Activated naive CD8-positive, alpha-beta T cell (primary cell): ENCODE measurements at regions not wholly inside any gene's neighbourhood (a gene's known extent, or its start where the extent isn't known, plus 50 kb on each side); places are given as distances from the start of the nearest gene placed in this dataset.

Experiments used
- H3K27ac Mint-ChIP-seq: one replicate; pipeline ENCODE4 v1.8.0; 2021; ENCODE audit warnings: mixed read lengths
- H3K27me3 Mint-ChIP-seq: one replicate; pipeline ENCODE4 v1.8.0; 2021; ENCODE audit warnings: mixed read lengths
- H3K36me3 Mint-ChIP-seq: one replicate; pipeline ENCODE4 v1.8.0; 2021; ENCODE audit warnings: mixed read lengths
- H3K4me1 Mint-ChIP-seq: one replicate; pipeline ENCODE4 v1.8.0; 2021; ENCODE audit warnings: low read depth, mixed read lengths
- H3K4me3 Mint-ChIP-seq: one replicate; pipeline ENCODE4 v1.8.0; 2021; ENCODE audit warnings: mild to moderate bottlenecking, mixed read lengths
- H3K9me3 Mint-ChIP-seq: one replicate; pipeline ENCODE4 v1.8.0; 2021; ENCODE audit warnings: low read depth, mixed read lengths

GRCh38 chr2:2719015-2719414 is 387.9 kb upstream of the MYT1L start:
- no peak overlapping the region for H3K27ac Mint-ChIP-seq
- H3K27me3 Mint-ChIP-seq = peaks cover 4% of the 10 kb centered on the region
- no peaks in the 10 kb centered on the region for H3K9me3 Mint-ChIP-seq
- H3K4me1 Mint-ChIP-seq = no peaks in the 10 kb centered on the region
- H3K36me3 Mint-ChIP-seq = no peaks in the 10 kb centered on the region
- no peak overlapping the region for H3K4me3 Mint-ChIP-seq

DNA sequence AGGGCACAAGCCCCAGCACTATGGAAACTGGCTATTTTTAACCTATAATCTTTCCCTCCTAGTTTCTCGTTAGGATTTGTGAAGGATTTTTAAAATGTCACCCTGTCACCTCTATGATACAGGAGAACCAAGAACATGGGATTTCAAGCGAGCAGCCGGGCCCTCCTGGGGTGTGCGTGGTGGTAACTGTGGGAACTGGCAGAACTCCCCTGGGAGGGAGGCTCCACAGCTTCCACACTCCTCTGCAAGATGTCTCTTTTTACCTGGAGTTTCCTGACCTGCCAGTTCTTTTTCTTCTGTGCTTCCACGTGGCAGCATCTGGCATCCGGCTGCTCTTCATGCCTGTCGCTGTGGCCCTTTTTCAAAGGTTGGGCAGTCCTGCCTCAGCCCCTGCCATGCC is 386.3 kb upstream of the MYT1L start:
- H3K27ac Mint-ChIP-seq = no peak overlapping the region
- no peaks in the 10 kb centered on the region for H3K36me3 Mint-ChIP-seq
- H3K27me3 Mint-ChIP-seq = peaks cover 4% of the 10 kb centered on the region
- no peaks in the 10 kb centered on the region for H3K9me3 Mint-ChIP-seq
- no peak overlapping the region for H3K4me3 Mint-ChIP-seq
- no peaks in the 10 kb centered on the region for H3K4me1 Mint-ChIP-seq

GRCh38 chr2:2716771-2717170 is 385.7 kb upstream of the MYT1L start:
- H3K4me1 Mint-ChIP-seq = no peaks in the 10 kb centered on the region
- no peaks in the 10 kb centered on the region for H3K9me3 Mint-ChIP-seq
- no peaks in the 10 kb centered on the region for H3K36me3 Mint-ChIP-seq
- H3K27ac Mint-ChIP-seq = no peak overlapping the region
- H3K4me3 Mint-ChIP-seq = no peak overlapping the region
- peaks cover 4% of the 10 kb centered on the region for H3K27me3 Mint-ChIP-seq

DNA sequence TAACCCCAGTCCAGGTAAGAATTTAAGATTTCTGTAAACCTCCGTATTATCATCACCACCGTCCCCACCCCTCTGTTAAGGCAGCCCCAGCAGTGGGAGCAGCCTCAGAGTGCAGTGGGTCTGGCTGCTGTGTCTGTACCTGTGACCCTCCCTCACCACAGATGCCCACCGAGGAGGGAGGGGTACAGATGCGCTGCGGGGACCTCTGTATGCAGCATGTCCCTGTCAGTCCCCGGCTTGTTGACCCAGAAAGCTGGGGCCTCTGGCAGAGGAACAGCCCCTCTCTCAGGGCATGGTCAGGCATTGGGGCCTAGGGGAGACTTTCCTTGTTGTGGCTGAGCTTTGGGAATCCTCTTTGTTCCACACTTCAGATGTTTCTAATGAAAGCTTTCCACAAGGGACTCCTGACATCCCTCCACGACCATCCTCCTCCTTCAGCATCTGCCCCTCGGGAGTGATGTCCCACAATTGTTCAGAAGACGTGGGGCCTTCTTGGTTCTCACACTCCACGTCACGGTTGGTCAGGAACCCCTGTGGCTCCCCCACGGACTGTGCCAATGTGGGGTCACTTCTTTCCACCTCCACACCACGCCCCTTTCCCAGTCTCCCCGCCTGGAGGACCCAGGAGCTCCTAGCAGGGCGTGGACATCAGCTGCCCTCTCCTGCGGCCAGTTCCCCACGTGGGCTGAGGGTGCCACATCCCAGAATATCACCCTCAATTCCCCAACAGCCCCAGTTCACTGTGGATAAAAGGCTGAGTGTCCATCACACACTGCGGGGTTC is 384.2 kb upstream of the MYT1L start:
- H3K4me3 Mint-ChIP-seq = no peak overlapping the region
- H3K27ac Mint-ChIP-seq = no peak overlapping the region
- no peaks in the 10 kb centered on the region for H3K4me1 Mint-ChIP-seq
- no peaks in the 10 kb centered on the region for H3K9me3 Mint-ChIP-seq
- no peaks in the 10 kb centered on the region for H3K36me3 Mint-ChIP-seq
- H3K27me3 Mint-ChIP-seq = peaks cover 4% of the 10 kb centered on the region

DNA sequence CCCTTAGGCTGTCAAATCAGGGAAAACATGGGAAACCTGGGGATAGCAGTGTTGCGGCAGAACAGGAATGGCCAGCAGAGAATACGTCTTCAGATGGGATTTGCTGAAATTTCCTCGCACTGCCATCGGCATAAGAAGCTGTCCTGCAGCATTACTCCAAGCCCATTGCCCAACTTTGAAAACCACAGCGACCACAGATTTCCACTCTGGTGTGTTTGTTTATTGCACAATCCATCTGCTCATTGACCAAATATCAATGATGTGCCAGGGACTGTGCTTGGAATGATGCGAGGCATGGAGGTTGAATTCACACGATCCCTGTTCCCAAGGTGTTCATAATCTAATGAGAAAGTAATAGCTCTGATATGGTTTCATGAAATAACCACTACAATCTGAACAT is 383.3 kb upstream of the MYT1L start:
- Mint-ChIP-seq H3K27me3 (peaks cover 4% of the 10 kb centered on the region), H3K9me3 (no peaks in the 10 kb centered on the region), H3K36me3 (no peaks in the 10 kb centered on the region), H3K4me1 (no peaks in the 10 kb centered on the region), H3K27ac (no peak overlapping the region), H3K4me3 (no peak overlapping the region)

- no peaks in the 10 kb centered on the region for H3K9me3 Mint-ChIP-seq
- no peaks in the 10 kb centered on the region for H3K27me3 Mint-ChIP-seq
- H3K36me3 Mint-ChIP-seq = no peaks in the 10 kb centered on the region
- no peak overlapping the region for H3K4me3 Mint-ChIP-seq
- H3K4me1 Mint-ChIP-seq = peaks cover 8% of the 10 kb centered on the region
- no peak overlapping the region for H3K27ac Mint-ChIP-seq
Observed at GRCh38 chr2:2709431-2709770, 378.3 kb upstream of the MYT1L start.

- H3K27me3 Mint-ChIP-seq = no peaks in the 10 kb centered on the region
- no peak overlapping the region for H3K4me3 Mint-ChIP-seq
- H3K4me1 Mint-ChIP-seq = peaks cover 13% of the 10 kb centered on the region
- H3K36me3 Mint-ChIP-seq = no peaks in the 10 kb centered on the region
- H3K27ac Mint-ChIP-seq = no peak overlapping the region
- no peaks in the 10 kb centered on the region for H3K9me3 Mint-ChIP-seq
Observed at GRCh38 chr2:2708575-2709430, 377.7 kb upstream of the MYT1L start.

- Mint-ChIP-seq H3K27ac (no peak overlapping the region), H3K27me3 (no peaks in the 10 kb centered on the region), H3K9me3 (no peaks in the 10 kb centered on the region), H3K4me1 (peaks cover 14% of the 10 kb centered on the region), H3K36me3 (no peaks in the 10 kb centered on the region), H3K4me3 (no peak overlapping the region)
Observed at GRCh38 chr2:2707206-2707991, 376.3 kb upstream of the MYT1L start.

DNA sequence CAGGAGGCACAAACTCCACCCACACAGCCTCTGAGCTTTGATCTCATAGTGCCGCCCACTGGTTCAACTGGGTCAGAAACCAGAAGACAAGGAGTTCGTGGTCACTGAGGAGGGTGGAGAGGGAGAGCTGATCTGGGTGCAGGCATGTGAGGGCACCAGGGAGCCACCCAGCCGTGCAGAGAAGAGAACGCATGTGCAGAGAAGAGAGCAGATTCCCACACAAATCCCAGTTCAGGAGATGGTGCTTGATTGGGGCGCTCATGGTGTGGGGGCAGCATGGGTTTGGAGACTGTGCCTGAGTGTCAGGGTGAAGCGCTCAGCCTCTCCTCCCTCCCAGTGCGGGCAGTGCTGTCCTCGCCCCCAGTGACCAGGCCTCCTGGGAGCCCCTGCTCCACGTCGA is 375.2 kb upstream of the MYT1L start:
- H3K9me3 Mint-ChIP-seq = no peaks in the 10 kb centered on the region
- H3K4me3 Mint-ChIP-seq = no peak overlapping the region
- H3K27me3 Mint-ChIP-seq = no peaks in the 10 kb centered on the region

GRCh38 chr2:2705871-2706270 is 374.8 kb upstream of the MYT1L start:
- H3K4me1 Mint-ChIP-seq = peaks cover 14% of the 10 kb centered on the region
- H3K27me3 Mint-ChIP-seq = no peaks in the 10 kb centered on the region
- H3K27ac Mint-ChIP-seq = no peak overlapping the region
- no peaks in the 10 kb centered on the region for H3K9me3 Mint-ChIP-seq
- no peaks in the 10 kb centered on the region for H3K36me3 Mint-ChIP-seq
- no peak overlapping the region for H3K4me3 Mint-ChIP-seq

More for the DNA sequence above, 375.2 kb upstream of the MYT1L start:
- no peak overlapping the region for H3K27ac Mint-ChIP-seq
- H3K36me3 Mint-ChIP-seq = no peaks in the 10 kb centered on the region
- peaks cover 14% of the 10 kb centered on the region for H3K4me1 Mint-ChIP-seq

DNA sequence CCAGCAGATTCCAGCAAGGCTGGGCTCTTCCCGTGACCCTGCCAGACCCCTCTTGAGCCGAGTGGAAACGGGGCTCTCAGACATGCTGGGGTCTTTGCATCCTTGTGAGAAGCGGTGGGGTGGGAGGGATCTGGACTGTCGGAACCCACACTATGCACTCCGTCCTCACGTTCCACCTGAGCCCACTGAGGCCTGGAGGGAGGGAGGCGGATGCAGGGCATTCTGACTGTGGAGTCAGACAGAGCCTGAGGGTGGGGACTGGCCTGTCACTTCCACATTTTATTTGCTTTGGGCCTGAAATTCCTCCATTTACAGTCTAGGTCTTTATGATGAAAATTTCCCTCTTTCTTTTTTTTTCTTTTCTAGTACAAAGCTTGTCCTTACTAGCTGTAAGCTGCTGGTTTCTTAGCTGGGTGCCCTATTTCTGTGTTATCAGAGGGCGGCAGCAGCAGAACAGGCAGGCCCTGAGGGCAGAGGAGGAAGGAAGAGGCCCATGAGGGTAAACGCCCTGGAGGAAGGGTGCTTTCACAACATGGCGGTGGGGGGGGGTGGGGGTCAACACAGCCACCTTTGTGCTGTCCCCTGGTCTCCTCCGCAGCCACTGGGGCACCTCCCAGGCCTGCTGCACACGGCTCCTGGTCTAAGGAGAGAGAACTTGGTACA is 373.5 kb upstream of the MYT1L start:
- H3K9me3 Mint-ChIP-seq = no peaks in the 10 kb centered on the region
- H3K27ac Mint-ChIP-seq = no peak overlapping the region
- no peaks in the 10 kb centered on the region for H3K36me3 Mint-ChIP-seq
- no peaks in the 10 kb centered on the region for H3K27me3 Mint-ChIP-seq
- H3K4me3 Mint-ChIP-seq = no peak overlapping the region
- peaks cover 14% of the 10 kb centered on the region for H3K4me1 Mint-ChIP-seq

DNA sequence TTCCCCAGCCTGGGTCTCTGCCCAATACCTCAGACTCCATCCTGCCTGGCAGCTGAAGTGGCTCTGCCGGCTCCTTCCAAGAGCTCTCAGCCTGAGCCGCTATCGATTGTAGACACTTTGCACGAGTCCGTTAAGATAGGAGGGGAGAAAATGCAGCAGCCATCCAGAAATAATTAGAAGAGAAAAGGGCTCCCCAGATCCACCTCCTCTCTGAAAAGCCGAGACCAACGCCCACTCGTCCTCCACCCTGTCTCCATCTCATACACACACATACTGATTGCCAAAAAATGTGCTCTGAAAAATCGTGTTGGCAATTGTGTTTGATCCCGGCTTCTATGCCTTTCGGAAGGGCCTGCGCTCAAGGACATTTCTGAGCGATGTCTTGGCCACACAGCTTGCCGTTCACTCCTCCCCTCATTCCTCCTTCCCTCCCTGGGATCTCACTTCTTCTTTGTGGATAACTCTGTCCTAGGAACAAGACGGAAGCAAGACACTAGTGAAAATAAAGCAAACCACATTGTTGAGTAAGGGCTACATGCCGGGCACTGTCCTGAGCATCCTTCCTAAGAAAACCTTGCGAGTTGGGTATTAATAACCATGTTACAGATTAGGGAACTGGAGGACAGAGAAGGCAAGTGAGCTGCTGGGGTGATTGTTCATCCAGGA is 372.8 kb upstream of the MYT1L start:
- Mint-ChIP-seq H3K27me3 (no peaks in the 10 kb centered on the region), H3K4me1 (peaks cover 14% of the 10 kb centered on the region), H3K9me3 (no peaks in the 10 kb centered on the region), H3K27ac (no peak overlapping the region), H3K36me3 (no peaks in the 10 kb centered on the region), H3K4me3 (no peak overlapping the region)

DNA sequence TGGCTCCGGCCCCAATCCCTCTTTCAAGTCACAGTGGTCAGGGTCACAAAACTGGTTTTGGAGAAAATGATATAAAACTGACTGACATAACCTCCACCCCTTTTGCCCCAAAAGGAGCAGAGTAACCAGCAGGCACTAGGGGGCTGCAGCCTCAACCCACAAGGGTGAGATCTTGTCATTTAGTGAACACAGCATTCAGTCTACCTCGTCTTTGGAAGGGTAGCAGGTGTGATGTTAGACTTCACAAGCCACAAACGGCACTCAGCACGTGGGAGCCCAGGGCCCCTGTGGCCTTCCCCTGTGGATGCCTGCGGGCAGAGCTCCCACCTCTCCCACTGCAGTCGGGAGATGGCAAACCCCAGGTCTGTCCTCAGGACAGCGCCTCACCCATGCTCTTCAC is 372.1 kb upstream of the MYT1L start:
- Mint-ChIP-seq H3K27ac (no peak overlapping the region), H3K4me1 (peaks cover 14% of the 10 kb centered on the region), H3K9me3 (no peaks in the 10 kb centered on the region), H3K36me3 (no peaks in the 10 kb centered on the region), H3K4me3 (no peak overlapping the region), H3K27me3 (no peaks in the 10 kb centered on the region)

DNA sequence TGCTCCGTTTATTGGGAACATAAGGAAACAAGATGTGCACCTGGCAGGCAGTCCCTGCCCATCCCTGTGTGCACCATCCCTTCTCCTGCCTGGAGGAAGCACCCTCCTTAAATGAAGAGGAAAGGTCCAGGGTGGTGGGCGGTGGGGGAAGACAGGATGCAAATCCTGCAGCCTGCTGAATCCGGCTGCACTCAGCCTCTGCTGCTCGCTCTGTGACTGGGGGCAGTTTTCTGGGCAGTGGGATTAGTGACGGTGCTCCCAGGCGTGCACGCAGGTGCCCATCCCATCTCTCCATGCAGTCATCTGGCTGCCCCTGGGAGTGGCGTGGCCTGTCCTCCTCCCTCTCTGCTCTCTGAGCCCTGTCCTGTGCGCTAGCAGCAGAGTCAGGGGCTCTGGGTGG is 371.3 kb upstream of the MYT1L start:
- H3K27ac Mint-ChIP-seq = no peak overlapping the region
- no peak overlapping the region for H3K4me3 Mint-ChIP-seq
- H3K4me1 Mint-ChIP-seq = peaks cover 14% of the 10 kb centered on the region
- no peaks in the 10 kb centered on the region for H3K36me3 Mint-ChIP-seq
- H3K27me3 Mint-ChIP-seq = no peaks in the 10 kb centered on the region
- H3K9me3 Mint-ChIP-seq = no peaks in the 10 kb centered on the region
